Right kidney (tissue), 1 donor: ENCODE measurements at regions not wholly inside any gene's neighbourhood (a gene's known extent, or its start where the extent isn't known, plus 50 kb on each side); places are given as distances from the start of the nearest gene placed in this dataset.

Source experiments
- DNase-seq: peaks from one replicate; pipeline ENCODE4 v3.0.0-alpha.2; 2016

DNA sequence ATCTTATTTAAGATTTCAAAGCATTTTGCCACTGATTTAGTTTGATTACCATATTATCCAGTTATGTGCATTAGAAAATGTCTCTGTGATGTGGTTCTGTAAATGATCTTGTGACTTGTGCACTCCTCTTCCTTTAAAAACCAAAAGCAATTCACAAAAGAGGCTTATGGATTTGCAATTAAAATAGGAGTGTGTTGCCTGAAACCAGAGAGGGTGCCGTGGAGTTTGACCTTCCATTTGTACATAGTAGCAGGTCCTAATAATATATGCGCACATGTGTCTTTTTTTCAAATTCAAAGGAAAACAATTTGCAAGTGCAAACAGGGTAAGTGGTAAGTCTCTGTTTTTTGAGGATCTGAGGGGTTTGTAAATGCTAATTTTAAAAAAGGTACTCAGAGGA lies 470.9 kb downstream of the VRK1 start:
- DNase-seq = no peak

DNA sequence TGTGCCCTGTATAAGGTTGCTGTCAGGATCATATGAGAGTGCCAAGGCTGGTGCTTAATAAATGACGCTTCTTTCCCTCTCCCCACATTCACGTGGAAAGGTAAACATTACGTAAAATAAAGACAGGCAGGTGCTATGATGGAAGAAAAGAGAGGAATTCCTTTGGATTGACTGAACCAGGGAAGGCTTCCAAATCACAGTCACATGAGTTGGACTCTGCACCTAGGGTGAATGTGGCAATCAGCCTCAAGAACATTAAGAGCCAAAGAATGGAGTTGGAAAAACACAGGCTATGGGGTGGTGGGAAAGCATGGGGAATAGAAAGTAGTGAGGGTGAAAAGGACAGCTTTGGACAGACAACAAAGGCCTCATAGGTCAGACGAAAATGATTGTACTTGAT lies 473.1 kb downstream of the VRK1 start:
- no peak for DNase-seq

DNA sequence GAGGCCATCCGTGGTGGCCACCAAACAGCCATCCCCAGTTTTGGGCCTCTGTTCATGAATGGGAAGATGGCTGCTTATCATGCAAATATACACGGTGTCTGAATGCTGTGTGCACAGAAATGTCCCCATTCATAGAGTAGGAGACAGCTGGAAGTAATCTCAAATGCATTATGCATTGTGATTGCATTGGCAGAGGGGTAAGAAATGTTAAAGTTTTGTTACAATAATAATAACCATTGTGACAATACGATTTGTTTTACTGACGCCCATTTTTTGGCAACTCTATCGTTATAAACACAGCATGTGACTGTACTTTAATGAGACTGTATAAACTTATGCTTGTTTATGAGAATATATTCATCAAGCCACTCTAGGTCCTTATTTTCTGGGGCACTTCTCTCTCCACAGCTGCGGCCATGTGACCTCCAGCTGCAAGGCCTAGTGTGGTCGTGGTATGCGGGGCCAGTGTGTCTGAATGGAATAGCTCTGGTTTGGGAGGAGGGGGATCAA lies 474.3 kb downstream of the VRK1 start:
- no peak for DNase-seq

DNA sequence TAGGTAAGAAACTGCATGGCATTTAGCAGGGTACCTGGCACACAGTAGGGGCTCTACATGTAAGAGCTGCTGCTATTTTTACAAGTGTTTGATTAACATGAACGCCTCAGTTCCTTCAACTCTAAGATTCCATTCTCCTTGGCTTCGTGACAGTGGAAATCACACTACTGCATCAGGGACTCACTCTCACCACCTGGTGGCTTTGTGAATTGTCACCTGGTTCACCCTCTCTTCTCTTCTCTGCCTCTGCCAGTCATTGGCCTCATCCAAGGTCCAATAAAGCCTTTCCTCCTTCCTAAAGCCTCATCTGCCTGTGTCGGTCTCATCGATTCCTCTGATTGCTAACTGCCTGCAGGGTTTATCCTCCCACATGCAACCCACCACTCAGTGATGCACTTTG lies 476.4 kb downstream of the VRK1 start:
- DNase-seq = no peak

DNA sequence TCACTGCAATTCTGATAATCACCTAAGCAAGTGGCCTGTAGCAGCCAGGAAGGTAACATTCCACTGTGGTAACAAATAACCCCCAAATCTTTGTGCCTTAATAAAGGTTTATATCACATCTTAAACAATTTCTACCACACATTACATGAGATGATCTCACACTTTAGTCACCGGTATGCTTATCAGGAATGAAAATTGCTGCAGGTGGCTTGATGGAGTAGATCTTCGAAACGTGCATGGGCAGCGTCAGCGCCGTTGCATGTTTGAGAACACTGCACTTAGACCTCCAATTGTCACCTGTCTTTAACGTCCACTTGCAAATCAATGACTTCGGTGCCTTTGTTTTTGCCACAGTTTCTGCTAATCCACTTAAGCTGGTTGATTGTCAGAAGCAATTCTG lies 477.4 kb downstream of the VRK1 start:
- DNase-seq = no peak

DNA sequence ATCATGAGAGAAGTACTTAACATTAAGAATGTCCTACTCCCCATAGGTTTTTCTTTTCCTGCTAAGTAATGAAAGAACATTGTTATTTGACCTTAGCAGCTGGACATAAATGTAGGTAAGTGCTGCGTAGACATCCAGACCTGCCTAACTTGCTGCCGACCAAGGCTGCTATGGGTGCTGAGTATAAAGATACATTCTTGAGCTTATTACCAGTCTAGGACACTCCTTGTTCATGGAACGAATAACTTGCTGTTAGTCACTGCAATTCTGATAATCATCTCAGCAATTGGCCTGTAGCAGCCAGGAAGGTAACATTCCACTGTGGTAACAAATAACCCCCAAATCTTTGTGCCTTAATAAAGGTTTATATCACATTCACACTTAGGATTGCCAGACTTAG lies 478.1 kb downstream of the VRK1 start:
- DNase-seq = no peak

DNA sequence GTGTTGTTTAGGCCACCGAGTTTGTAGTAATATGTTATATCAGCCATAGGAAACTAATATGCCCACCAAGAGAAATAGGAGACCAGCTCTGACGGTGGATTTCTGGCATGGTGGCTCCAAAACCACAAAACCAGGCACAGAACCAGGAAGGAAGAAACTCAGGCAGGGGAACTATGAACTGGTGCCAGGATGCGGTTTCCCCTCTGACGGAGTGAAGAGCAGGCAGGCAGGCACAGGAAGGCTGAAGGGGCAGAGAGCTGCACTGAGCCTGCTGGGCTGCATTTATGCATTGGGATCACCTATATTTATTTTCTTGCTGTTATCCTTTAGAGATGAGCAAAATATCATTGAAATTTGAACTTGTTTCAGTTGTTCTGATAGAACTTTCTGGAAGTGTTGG lies 479.4 kb downstream of the VRK1 start:
- DNase-seq = no peak

DNA sequence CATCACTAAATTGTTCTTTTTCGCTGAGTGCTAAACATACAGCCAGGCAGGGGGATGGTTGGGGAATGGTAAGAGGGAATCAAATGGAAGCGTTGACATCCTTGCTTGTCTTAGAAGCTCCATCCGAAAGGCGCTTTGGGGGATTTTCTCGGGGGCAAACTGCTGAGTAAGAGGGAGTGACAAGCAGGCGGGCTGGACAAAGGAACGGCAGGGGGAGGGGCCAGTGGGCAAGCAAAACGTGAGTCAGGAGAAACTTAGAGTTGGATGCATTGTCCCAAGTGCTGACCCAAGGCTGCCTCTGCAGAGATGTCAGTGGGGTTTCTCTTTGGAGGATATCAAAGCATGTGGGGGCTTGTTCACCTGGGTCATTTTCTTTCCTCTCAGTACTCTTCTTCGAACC lies 480.5 kb downstream of the VRK1 start:
- DNase-seq = no peak

DNA sequence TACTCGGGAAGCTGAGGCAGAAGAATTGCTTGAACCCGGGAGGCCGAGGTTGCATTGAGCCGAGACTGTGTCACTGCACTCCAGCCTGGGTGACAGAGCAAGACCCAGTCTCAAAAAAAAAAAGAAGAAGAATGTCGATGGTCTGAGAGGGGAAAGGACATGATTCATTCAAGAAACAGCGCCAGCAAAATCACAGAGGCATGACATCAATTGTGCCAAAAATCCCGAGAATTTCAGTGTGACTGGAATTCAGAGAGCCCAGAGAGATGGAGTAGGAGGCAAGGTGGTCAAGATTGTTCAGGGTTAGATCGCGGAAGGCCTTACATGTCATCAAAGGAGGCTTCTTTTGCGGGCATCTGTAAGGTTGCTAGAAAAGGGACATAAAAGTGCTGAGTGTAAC lies 483.3 kb downstream of the VRK1 start:
- no peak for DNase-seq

DNA sequence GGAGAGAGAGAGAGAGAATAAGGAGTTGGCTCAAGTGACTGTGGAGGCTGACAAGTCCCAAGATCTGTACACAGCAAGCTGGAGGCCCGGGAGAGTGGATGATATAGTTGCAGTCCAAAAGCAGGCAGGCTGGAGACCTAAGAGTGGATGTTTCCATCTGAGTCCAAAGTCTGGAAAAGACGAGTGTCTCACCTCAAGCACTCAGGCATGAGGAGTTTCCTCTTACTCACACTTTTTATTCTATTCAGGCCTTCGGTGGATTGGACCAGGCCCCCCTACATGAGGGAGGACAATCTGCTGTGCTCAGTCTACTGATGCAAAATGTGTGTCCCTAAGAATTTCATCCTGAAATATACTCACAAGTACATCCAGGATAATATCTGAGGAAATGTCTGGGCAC lies 484.6 kb downstream of the VRK1 start:
- no peak for DNase-seq

DNA sequence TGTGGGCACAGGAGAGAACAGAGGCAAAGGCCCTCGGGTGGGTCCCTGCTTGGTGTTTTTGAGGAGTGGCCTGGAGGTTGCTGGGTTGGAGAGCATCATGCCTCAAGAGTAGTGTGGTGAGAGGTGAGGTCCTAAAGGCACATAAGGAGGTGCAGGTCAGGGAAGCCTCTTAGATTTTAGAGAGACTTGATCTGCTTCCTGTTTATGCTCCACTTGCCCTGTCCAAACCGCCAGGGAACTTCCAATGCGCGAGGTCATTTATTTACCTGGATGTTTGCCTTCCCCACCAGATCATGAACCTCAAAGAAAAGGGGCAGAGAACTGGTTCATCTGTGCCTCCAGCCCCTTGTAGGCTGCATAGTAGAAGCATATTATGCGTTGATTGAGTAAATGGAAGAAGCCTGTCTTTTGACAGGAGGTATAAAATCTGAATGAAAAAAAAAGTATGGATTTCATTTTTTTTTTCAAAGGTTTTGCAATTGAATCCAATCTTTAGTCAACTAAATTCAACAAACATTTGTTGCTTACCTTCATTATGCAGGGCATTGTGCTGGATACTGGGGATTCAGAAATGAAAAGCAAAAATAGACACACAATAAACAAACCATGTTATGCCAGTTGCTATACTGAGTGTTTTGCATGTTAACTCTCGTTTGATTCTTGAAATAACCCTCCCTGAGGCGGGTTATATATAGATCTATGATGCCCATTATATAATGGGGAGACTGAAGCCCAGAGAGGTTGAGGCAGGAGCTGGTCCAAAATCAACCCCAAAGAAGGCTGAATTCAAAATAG lies 485.2 kb downstream of the VRK1 start:
- DNase-seq = no peak

DNA sequence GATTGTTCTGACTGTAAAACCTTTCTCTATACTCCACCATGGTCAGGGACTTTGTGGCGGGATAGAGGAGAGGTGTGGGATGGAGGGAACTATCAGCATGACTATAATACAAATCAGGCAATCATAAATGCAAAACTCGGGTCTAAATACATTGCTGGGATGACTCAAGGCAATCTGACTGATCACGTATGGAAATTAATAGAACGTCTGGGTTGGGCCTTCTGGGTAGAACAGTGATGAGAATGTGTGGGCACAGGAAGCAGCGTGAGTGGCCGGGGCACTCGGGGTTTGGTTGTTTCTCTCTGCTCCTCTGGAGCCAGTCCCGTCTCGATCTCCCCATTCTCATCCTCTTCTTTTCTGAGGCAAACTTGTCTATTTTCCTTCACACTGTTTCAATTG lies 485.8 kb downstream of the VRK1 start:
- no peak for DNase-seq

DNA sequence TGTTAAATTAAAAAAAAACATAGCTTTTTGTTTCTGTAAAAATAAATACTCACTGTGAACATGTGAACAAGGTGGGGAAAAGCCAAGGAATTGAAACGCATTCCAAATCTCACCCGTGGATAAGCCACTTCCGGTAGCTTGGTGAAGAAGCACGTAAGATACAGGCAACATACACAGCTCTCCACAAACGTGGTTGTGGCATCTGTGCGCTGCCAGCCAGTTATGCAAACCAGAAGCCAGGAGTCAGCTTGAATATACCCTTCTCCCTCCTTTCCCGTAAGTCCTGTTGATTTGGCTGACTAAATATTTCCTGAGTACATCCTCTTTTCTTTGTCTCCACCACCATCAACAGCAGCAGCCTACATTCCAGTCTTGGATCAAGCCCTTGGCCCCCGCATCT lies 486.2 kb downstream of the VRK1 start:
- DNase-seq = no peak

DNA sequence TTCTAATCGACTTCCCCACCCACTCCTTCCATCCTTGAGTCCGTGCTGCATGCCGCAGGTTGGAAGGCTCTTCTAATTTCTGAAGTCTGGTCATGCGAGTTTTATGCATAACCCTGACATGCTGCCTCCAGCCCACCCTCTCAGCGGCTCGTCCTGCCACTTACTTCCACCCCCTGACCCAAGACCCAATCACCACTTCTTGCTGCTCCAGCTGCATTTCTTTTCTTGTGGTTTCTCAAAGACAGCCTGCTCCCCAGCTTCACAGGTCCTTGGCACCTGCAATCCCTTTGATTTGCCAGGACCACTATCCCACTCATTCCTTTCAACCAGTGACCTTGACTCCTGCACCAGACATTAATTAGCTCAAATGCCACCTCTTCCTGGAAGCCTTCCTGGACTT lies 486.7 kb downstream of the VRK1 start:
- DNase-seq = no peak

DNA sequence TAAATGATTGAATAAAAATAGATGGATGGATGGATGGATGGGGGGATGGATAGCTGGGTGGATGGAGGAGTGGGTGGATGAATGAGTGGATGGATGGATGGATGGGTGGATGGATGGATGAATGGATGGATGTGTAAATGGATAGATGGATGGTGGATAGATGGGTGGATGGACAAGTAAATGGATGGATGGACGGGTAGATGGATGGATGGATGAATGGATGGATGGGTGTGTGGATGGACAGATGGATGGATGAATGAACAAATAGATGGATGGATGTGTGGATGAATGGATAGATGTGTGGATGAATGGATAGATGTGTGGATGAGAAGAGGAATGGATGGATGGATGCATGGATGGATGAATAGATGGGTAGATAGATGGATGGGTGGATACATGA lies 490.8 kb downstream of the VRK1 start:
- no peak for DNase-seq

DNA sequence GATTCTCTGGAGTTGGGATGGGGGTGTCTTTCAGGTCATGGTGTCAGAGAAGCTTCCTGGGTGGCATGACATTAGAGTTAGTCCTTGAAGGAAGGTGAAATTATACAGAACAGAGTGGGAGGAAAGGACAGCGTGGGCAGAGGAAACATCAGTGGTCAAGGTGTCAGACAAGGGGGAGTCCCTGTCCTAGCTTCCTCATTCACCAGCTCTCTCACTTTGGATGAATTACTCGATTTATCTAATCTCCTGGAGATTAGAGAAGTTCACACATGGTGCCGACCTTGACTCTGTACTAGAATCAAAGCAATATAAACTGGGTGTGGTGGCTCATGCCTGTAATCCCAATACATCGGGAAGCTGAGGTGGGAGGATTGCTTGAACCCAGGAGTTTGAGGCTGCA lies 492.9 kb downstream of the VRK1 start:
- no peak for DNase-seq

DNA sequence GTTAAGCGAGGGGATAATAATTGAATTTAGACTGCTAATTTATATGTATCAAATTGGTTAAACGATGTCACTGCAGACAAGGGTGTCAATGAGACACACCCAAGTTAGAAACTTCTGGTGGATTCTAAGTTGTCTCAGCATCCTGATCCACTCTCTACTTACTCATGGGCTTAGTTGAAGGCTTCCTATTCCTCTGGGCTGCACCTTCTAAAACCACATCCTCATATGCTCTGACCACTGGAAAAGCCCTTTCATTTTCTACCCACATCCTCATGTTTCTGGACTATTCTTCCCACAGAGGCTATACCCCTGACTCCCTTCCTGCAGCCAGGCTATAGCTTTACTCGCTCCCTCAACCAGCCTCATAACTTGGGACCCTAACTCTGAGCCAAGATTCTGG lies 493.8 kb downstream of the VRK1 start:
- DNase-seq = no peak

DNA sequence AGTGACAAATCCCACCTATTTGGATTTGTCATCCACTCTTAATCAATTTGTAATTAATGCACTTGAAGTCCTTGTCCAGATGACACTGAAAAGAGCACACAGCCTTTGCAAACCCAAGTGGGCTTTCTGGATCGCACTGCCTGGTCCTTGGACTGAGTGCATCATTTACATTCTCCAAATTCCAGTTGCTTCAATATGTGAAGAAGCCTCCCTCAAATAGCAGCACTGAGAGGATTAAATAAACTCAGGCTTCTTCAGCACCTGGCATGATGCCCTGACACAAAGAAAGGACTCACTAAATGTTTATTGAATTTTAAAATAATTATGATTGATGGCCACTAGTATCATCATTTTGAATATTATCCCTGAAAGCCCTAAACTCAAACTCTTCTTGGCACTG lies 496.5 kb downstream of the VRK1 start:
- DNase-seq = no peak

DNA sequence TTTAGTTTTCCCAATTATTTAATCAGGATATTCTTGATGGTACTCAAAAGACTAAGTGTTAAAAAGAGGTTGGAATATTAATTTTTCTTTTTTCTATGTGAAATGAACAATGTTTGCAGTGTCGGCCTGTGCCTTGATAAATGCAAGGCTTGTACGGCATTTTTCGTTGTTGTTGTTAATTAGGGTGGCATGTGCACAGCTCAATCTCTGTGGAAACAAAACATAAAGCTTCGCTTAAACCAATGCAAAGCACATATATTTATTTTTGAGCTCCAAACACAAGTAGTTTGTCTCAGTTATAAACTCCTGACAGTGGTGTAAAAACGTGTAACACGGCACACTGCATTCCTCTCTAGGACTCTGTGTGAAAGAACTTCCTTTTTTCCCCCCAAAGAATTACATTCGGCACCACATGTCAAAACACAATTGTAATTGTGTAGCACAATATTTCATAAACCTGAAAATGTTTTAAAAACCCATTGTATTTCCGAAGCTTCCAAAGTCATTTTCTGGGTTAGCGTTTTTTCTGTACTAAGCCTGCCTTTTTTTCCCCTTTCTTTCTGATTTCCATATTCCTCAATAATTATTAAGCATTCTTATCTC lies 498.0 kb downstream of the VRK1 start:
- no peak for DNase-seq

DNA sequence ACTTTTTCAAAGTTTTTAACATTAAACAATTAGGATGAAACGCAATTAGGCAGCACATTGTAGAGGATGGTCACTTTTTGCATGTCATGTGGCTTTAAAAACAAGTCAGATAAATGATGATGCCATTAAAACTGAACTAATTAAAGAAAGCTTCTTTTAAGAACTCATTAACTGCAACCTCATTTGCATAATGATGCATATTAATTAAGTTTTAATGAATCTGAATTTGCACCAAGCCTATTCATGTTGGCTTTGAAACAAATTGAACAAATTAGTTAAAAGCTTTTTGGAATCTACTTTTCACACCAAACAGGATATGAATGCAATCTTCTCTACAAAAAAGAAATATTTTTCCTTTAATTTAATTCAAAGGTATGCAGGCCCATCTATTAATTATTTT lies 499.0 kb downstream of the VRK1 start:
- no peak for DNase-seq

DNA sequence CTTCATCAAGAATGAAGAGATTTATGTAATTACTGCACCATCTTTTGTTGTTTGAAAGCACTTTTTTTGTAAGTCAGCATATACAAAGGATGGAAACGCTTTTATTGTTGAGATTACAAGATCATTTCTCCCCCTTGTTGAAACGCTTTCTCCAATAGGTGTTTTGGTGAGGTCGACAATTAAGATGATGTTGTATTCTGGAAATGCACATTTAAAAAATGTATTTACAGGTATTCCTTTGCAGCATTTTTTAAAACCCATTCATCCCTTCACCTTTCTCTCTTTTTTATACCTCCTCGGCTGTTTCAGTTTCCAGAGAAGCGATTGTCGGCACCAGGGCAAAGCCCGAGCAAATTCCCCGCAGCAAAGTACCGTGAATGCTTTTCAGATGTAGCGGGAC lies 499.9 kb downstream of the VRK1 start:
- no peak for DNase-seq

DNA sequence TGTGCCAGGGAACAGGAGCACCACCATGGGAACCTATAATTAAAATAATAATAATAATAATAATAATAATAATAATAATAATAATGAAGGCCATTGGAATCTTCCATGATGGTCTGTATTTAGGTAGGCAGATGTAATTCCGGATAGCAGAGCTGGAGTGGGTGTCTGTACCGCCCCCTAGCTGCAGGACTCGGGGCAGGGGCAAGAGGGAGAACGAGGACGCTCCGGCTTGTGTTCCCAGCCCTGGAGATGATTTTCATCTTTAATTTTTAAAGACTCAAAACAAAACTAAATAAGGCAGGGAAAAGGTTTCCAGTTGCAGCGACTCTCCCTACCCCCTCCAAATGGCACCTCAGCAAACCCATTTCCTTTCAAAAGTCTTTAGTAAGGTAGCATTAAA lies 501.1 kb downstream of the VRK1 start:
- DNase-seq = no peak

DNA sequence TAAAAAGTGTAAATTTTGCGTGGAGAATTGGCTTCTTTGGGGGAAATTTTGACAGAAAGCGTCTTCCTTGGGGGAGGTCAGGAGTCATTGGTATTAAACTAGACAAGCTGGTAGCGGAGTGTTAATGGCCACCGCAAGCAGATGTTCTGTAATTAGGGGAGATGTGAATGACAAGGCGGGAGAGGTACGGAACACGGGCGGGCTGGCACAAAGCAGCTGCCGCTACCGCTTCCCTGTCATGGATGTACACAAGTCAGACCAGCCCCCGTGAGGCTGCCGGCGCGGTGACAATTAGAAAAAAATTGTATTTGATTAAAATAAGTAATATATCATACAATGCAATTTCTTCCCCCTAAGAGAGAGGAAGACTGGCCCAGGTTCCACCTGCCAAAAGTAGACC lies 501.6 kb downstream of the VRK1 start:
- DNase-seq = no peak

DNA sequence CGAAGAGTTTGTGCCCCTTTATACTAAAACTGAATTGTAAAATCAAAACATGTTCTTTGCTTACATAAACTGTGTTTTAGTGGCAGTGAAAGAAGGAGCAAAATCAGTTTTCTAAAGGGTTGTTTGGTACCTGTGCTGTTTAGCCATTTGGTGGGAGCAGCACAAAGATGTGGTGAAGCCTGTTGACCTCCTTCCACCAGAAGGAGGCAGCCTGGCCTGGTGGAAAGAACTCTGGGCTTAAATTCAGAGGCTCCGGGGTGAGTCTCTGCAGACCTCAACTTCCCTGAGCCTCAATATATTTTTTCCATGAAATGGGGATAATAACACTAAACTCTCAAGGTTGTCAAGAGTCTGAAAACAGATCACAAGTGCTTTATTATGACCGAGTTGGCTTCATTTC lies 502.5 kb downstream of the VRK1 start:
- no peak for DNase-seq
